Endothelial cell of umbilical vein (primary cell): ENCODE measurements at regions not wholly inside any gene's neighbourhood (a gene's known extent, or its start where the extent isn't known, plus 50 kb on each side); places are given as distances from the start of the nearest gene placed in this dataset.

ENCODE experiments used
- BruUV-seq: library from RNA; stranded (reverse); fragments of 400-500 nt; replicated peaks from 2 replicates; lab custom pipeline; 2021; lab: Mats Ljungman, UMichigan
- CTCF ChIA-PET: fragments of 300-600, 350-600 bp; sonication (Branson Sonifier 250); formaldehyde crosslinking; loops from one replicate; lab custom pipeline; 2021; ENCODE audit warnings: antibody characterized with exemption, inconsistent platforms; lab: Charles Lee
- POLR2A ChIA-PET: fragments of 300-600, 350-600 bp; sonication (Branson Sonifier 250); formaldehyde crosslinking; loops from one replicate; lab custom pipeline; 2021; ENCODE audit warnings: antibody characterized with exemption, inconsistent platforms; lab: Charles Lee
- DNase-seq: peaks from one replicate; pipeline ENCODE4 v3.0.0-alpha.2; 2011; ENCODE audit warnings: low read depth, low spot score
- FAIRE-seq: peaks from 2 replicates; lab custom pipeline; 2011; peaks lifted over from hg19 to GRCh38; lab: Jason Lieb, UNC
- H2AFZ ChIP-seq: 2 replicates; pipeline ENCODE4 v1.6.0; 2012; ENCODE audit warnings: low read depth, low read length, control low read depth, inconsistent platforms
- H3K27ac ChIP-seq: 2 replicates; pipeline ENCODE4 v1.5.1; 2011; ENCODE audit warnings: low read depth, mild to moderate bottlenecking, control low read depth, low read length, moderate library complexity; ENCODE audit not compliant: insufficient read depth
- H3K27me3 ChIP-seq, 2 experiments: 2 replicates each; pipeline versions ENCODE4 v1.6.0 to v1.6.1; 2011; ENCODE audit warnings: low read length in 2 of 2, mixed read lengths in 1 of 2; ENCODE audit not compliant: control insufficient read depth in 2 of 2, insufficient read depth in 2 of 2
- H3K36me3 ChIP-seq, 2 experiments: 2 replicates in 1 of 2; 3 replicates in 1 of 2; pipeline ENCODE4 v1.5.1; 2011; ENCODE audit warnings: low read length in 2 of 2, mild to moderate bottlenecking in 1 of 2, moderate library complexity in 1 of 2; ENCODE audit not compliant: control insufficient read depth in 2 of 2, insufficient read depth in 2 of 2; ENCODE audit errors: extremely low read depth in 1 of 2
- H3K4me1 ChIP-seq: 3 replicates; pipeline ENCODE4 v1.5.1; 2011; ENCODE audit warnings: mild to moderate bottlenecking, low read length; ENCODE audit not compliant: control insufficient read depth, insufficient read depth; ENCODE audit errors: extremely low read depth
- H3K4me2 ChIP-seq: 2 replicates; pipeline ENCODE4 v1.6.1; 2011; ENCODE audit warnings: low read length, control low read depth, mixed read lengths; ENCODE audit not compliant: insufficient read depth
- H3K4me3 ChIP-seq, 3 experiments: fragments of 200-600 bp in 1 of 3; sonication (generic), shearing (Covaris generic) in 1 of 3; replicated peaks in 1 of 3; 2 replicates each; pipeline ENCODE4 v1.5.1; 2011 to 2016; ENCODE audit warnings: control low read depth in 3 of 3, low read length in 3 of 3, mild to moderate bottlenecking in 2 of 3, inconsistent platforms in 1 of 3, low read depth in 1 of 3, moderate library complexity in 1 of 3; ENCODE audit not compliant: insufficient read depth in 1 of 3
- H3K79me2 ChIP-seq: 2 replicates; pipeline ENCODE4 v1.6.0; 2012; ENCODE audit warnings: low read length, inconsistent platforms; ENCODE audit not compliant: control insufficient read depth, insufficient read depth
- H3K9ac ChIP-seq: replicated peaks from 2 replicates; pipeline ENCODE3; 2011; ENCODE audit warnings: low read length, control low read depth; ENCODE audit not compliant: insufficient read depth; ENCODE audit errors: extremely low read depth
- H3K9me1 ChIP-seq: replicated peaks from 3 replicates; pipeline ENCODE4 v1.6.0; 2011; ENCODE audit warnings: mild to moderate bottlenecking, low read length; ENCODE audit not compliant: control insufficient read depth, insufficient read depth; ENCODE audit errors: extremely low read depth
- H3K9me3 ChIP-seq: replicated peaks from 2 replicates; pipeline ENCODE4 v1.5.1; 2012; ENCODE audit warnings: low read length, inconsistent platforms; ENCODE audit not compliant: control insufficient read depth, insufficient read depth
- H4K20me1 ChIP-seq: replicated peaks from 2 replicates; pipeline ENCODE3; 2011; ENCODE audit warnings: mild to moderate bottlenecking, low read length; ENCODE audit not compliant: control insufficient read depth, insufficient read depth; ENCODE audit errors: extremely low read depth
- EZH2 ChIP-seq: IDR thresholded peaks from 2 replicates; pipeline ENCODE4 v1.6.1; 2012; ENCODE audit warnings: borderline replicate concordance, low read depth, mild to moderate bottlenecking, moderate library complexity, low read length, inconsistent platforms; ENCODE audit not compliant: severe bottlenecking
- FOS ChIP-seq: IDR thresholded peaks from 2 replicates; pipeline ENCODE4 v1.6.1; 2011; ENCODE audit warnings: mild to moderate bottlenecking, low read length, moderate library complexity, borderline replicate concordance; ENCODE audit not compliant: insufficient read depth
- GATA2 ChIP-seq: IDR thresholded peaks from 2 replicates; pipeline ENCODE4 v1.7.0; 2011; ENCODE audit warnings: low read depth, mild to moderate bottlenecking, moderate library complexity, mixed read lengths, low read length; ENCODE audit not compliant: insufficient read length, insufficient read depth
- JUN ChIP-seq: IDR thresholded peaks from 2 replicates; pipeline ENCODE4 v1.6.1; 2011; ENCODE audit warnings: borderline replicate concordance, low read depth; ENCODE audit not compliant: insufficient read length, insufficient read depth
- MYC ChIP-seq: IDR thresholded peaks from one replicate; pipeline ENCODE4 v1.6.1; 2011; ENCODE audit warnings: mild to moderate bottlenecking, low read depth, low read length
- POLR2A ChIP-seq: IDR thresholded peaks from 2 replicates; pipeline ENCODE4 v1.6.1; 2012; ENCODE audit warnings: low read depth, mild to moderate bottlenecking, control low read depth, low read length
- POLR2AphosphoS5 ChIP-seq: IDR thresholded peaks from 2 replicates; pipeline ENCODE4 v1.6.1; 2012; ENCODE audit warnings: low read depth, mild to moderate bottlenecking, control low read depth, low read length, moderate library complexity; ENCODE audit not compliant: insufficient read depth
- dilution Hi-C: fragments of 300-500 bp; cut with MboI; formaldehyde crosslinking; loops from one replicate; pipeline ENCODE4 v1.15.0; 2019; ENCODE audit warnings: low sequenced_read_pairs; ENCODE audit not compliant: extremely low pct_ligation_motif_present
- intact Hi-C: fragments of 100-400 bp; cut with micrococcal nuclease; formaldehyde crosslinking; loops from one replicate; pipeline ENCODE4 v1.10.0; 2022
- TF ChIP-seq, protein P1 (sequence below), 2 donors: IDR thresholded peaks; 1 replicate in 1 of 2; 2 replicates in 1 of 2; pipeline ENCODE4 v1.5.1; 2011; ENCODE audit warnings: low read length in 2 of 2, mild to moderate bottlenecking in 2 of 2, moderate library complexity in 2 of 2, control low read depth in 1 of 2, inconsistent platforms in 1 of 2, low read depth in 1 of 2; ENCODE audit not compliant: insufficient read depth in 1 of 2; ENCODE audit errors: extremely low read depth in 1 of 2
- TF ChIP-seq, protein P2 (sequence below): IDR thresholded peaks from 2 replicates; pipeline ENCODE4 v1.6.1; 2011; ENCODE audit not compliant: insufficient read depth, insufficient read length

DNA sequence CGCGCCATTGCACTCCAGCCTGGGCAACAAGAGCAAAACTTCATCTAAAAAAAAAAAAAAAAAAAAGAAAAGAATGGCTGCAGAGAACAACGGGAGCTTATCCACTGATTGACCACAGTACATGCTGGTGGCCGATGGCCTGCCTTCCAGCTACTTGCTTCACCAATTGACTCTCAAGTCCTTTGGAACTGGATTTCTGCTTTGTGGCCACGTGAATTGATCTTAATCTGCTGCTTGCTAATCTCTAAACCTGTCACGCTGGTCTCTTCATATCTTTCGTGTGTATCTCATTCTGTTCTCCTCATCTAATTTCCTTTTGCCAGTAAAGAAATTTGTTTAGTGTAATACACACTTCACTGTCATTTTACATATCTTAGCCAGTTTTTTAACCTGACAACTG, 512.5 kb upstream of the CNTNAP5 start:
- DNase-seq, result no peak
- H3K27me3 ChIP-seq, result no peaks in the 10 kb centered on the region
- ChIA-PET POLR2A (no interaction called here), CTCF (no interaction called here)
- no peaks in the 10 kb centered on the region for H3K9me1 ChIP-seq
- no peak overlapping the region for H3K9ac ChIP-seq
- H3K27ac ChIP-seq, result no peak overlapping the region
- H3K4me3 ChIP-seq, result no peak overlapping the region
- no peak overlapping the region for H3K4me2 ChIP-seq
- no peak for FAIRE-seq
- H4K20me1 ChIP-seq, result no peaks in the 10 kb centered on the region
- no peaks in the 10 kb centered on the region for H3K36me3 ChIP-seq
- BruUV-seq, result no TSS peak
- peaks cover 6% of the 10 kb centered on the region for H3K9me3 ChIP-seq
- H3K4me1 ChIP-seq, result no peaks in the 10 kb centered on the region
- no peaks in the 10 kb centered on the region for H3K79me2 ChIP-seq
- intact Hi-C loops (no loop called here), dilution Hi-C loops (no loop called here)
- H2AFZ ChIP-seq, result no peak overlapping the region
- TF ChIP-seq, protein P1, sequence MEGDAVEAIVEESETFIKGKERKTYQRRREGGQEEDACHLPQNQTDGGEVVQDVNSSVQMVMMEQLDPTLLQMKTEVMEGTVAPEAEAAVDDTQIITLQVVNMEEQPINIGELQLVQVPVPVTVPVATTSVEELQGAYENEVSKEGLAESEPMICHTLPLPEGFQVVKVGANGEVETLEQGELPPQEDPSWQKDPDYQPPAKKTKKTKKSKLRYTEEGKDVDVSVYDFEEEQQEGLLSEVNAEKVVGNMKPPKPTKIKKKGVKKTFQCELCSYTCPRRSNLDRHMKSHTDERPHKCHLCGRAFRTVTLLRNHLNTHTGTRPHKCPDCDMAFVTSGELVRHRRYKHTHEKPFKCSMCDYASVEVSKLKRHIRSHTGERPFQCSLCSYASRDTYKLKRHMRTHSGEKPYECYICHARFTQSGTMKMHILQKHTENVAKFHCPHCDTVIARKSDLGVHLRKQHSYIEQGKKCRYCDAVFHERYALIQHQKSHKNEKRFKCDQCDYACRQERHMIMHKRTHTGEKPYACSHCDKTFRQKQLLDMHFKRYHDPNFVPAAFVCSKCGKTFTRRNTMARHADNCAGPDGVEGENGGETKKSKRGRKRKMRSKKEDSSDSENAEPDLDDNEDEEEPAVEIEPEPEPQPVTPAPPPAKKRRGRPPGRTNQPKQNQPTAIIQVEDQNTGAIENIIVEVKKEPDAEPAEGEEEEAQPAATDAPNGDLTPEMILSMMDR (IDR thresholded peaks at IDR 0.05; ENCODE audit: extremely low read depth in 1 of 2, insufficient read depth in 1 of 2, low read depth in 1 of 2, low read length in 2 of 2), result no peak
- no peak for TF ChIP-seq POLR2A
- TF ChIP-seq, protein P2, sequence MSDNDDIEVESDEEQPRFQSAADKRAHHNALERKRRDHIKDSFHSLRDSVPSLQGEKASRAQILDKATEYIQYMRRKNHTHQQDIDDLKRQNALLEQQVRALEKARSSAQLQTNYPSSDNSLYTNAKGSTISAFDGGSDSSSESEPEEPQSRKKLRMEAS, result no peak
- no peak for TF ChIP-seq MYC
- TF ChIP-seq EZH2, result no peak
- no peak for TF ChIP-seq POLR2AphosphoS5
- TF ChIP-seq GATA2, result no peak
- TF ChIP-seq JUN, result no peak
- no peak for TF ChIP-seq FOS
